ENCODE measurements at regions not wholly inside any gene's neighbourhood (a gene's known extent, or its start where the extent isn't known, plus 50 kb on each side); places are given as distances from the start of the nearest gene placed in this dataset.
A peak's percentile ranks its signal among the peaks of the same experiment; 100 is the strongest.

- no peak for DNase-seq (ENCODE audit: low spot score)
- TF ChIP-seq CTCF (conservative IDR thresholded peaks at IDR 0.05; ENCODE audit: low read depth), result no peak
- CTCF ChIA-PET, result interaction anchor here (0.6 kb wide), 1 partner anchor 960 kb away, joined by 3 read pairs; no protein-coding TSS in a partner anchor
- H3K27ac ChIP-seq, result no peak overlapping the region
- POLR2A ChIA-PET (ENCODE audit: low non-redundant PET), result no interaction called here
These were observed 436.7 kb upstream of the KIF2A start for GRCh38 chr5:61869333-61869732.

- no peak overlapping the region for H3K27ac ChIP-seq
- POLR2A ChIA-PET (ENCODE audit: low non-redundant PET), result no interaction called here
- no peak for TF ChIP-seq CTCF (conservative IDR thresholded peaks at IDR 0.05; ENCODE audit: low read depth)
- CTCF ChIA-PET, result no interaction called here
- no peak for DNase-seq (ENCODE audit: low spot score)
These were observed 427.5 kb upstream of the KIF2A start for GRCh38 chr5:61878471-61878870.

GRCh38 chr5:61881821-61882487 lies 424.1 kb upstream of the KIF2A start:
- TF ChIP-seq CTCF (conservative IDR thresholded peaks at IDR 0.05; ENCODE audit: low read depth), result no peak
- DNase-seq (ENCODE audit: low spot score), result peak; percentile 27
- POLR2A ChIA-PET (ENCODE audit: low non-redundant PET), result no interaction called here
- CTCF ChIA-PET, result no interaction called here
- H3K27ac ChIP-seq, result no peak overlapping the region

- POLR2A ChIA-PET (ENCODE audit: low non-redundant PET), result no interaction called here
- CTCF ChIA-PET, result interaction anchor here (0.6 to 1.3 kb wide), 2 partner anchors 16 to 382 kb away, joined by 3 to 5 read pairs; no protein-coding TSS in a partner anchor
- no peak overlapping the region for H3K27ac ChIP-seq
- no peak for DNase-seq (ENCODE audit: low spot score)
- TF ChIP-seq CTCF (conservative IDR thresholded peaks at IDR 0.05; ENCODE audit: low read depth), result no peak
These were observed 423.0 kb upstream of the KIF2A start for GRCh38 chr5:61882901-61883500.

GRCh38 chr5:61884252-61884855 lies 421.7 kb upstream of the KIF2A start:
- ChIA-PET CTCF (no interaction called here), POLR2A (ENCODE audit: low non-redundant PET) (no interaction called here)
- H3K27ac ChIP-seq, result no peak overlapping the region
- no peak for DNase-seq (ENCODE audit: low spot score)
- TF ChIP-seq CTCF (conservative IDR thresholded peaks at IDR 0.05; ENCODE audit: low read depth), result no peak

- no peak for TF ChIP-seq CTCF (conservative IDR thresholded peaks at IDR 0.05; ENCODE audit: low read depth)
- ChIA-PET CTCF (no interaction called here), POLR2A (ENCODE audit: low non-redundant PET) (no interaction called here)
- no peak overlapping the region for H3K27ac ChIP-seq
- DNase-seq (ENCODE audit: low spot score), result no peak
These were observed 419.8 kb upstream of the KIF2A start for GRCh38 chr5:61886214-61886613.
